ENCODE measurements at regions not wholly inside any gene's neighbourhood (a gene's known extent, or its start where the extent isn't known, plus 50 kb on each side); places are given as distances from the start of the nearest gene placed in this dataset.

DNA sequence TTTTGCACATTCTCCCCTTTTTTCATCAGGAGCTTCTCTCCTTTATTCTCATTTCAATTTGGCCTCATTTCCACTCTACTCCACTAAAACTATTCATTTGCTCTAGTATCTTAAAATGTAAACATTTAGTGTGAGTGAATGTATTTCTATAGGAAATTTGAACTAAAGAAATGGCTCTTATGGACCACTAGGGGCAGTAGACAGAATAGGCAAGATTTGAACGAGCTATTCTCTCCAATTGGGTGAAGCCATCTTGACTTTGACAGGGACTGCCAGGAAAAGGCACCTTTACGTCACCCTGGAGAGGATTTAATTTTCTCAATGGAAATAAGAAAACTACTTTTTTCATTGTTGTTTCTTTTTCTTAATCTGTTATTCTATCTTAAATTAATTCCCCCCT is 666.3 kb downstream of the DNAH5 start:
- Histone ChIP-seq H3K27me3 (ENCODE audit: control insufficient read depth, insufficient read depth, low read length, poor library complexity, severe bottlenecking) (no peaks in the 10 kb centered on the region), H3K9ac (ENCODE audit: extremely low read depth, low read length, poor library complexity, severe bottlenecking) (no peak overlapping the region), H3K4me3 (ENCODE audit: low read length) (no peak overlapping the region), H3K36me3 (ENCODE audit: control insufficient read depth, insufficient read depth, low read length) (no peaks in the 10 kb centered on the region), H3K9me3 (ENCODE audit: control insufficient read depth, low read length) (no peaks in the 10 kb centered on the region), H3K4me1 (ENCODE audit: control insufficient read depth, insufficient read depth, low read length) (no peaks in the 10 kb centered on the region), H3K27ac (ENCODE audit: low read depth, low read length) (no peak overlapping the region)
- Mint-ChIP-seq H3K27me3 (ENCODE audit: insufficient read depth) (no peaks in the 10 kb centered on the region), H3K4me3 (no peak overlapping the region), H3K4me1 (no peaks in the 10 kb centered on the region), H3K36me3 (ENCODE audit: low read depth) (no peaks in the 10 kb centered on the region), H3K9me3 (no peaks in the 10 kb centered on the region), H3K27ac (no peak overlapping the region)
- TF ChIP-seq, protein P1, sequence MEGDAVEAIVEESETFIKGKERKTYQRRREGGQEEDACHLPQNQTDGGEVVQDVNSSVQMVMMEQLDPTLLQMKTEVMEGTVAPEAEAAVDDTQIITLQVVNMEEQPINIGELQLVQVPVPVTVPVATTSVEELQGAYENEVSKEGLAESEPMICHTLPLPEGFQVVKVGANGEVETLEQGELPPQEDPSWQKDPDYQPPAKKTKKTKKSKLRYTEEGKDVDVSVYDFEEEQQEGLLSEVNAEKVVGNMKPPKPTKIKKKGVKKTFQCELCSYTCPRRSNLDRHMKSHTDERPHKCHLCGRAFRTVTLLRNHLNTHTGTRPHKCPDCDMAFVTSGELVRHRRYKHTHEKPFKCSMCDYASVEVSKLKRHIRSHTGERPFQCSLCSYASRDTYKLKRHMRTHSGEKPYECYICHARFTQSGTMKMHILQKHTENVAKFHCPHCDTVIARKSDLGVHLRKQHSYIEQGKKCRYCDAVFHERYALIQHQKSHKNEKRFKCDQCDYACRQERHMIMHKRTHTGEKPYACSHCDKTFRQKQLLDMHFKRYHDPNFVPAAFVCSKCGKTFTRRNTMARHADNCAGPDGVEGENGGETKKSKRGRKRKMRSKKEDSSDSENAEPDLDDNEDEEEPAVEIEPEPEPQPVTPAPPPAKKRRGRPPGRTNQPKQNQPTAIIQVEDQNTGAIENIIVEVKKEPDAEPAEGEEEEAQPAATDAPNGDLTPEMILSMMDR (conservative IDR thresholded peaks at IDR 0.05): peak; percentile 71
- 80 to 97% methylated on average over 1 to 2 of the region's 2 CpGs for WGBS, 2 experiments (ENCODE audit: insufficient coverage in 1 of 2, insufficient read length in 1 of 2)
- DNase-seq: no peak

GRCh38 chr5:13276156-13276555 is 668.3 kb downstream of the DNAH5 start:
- Mint-ChIP-seq H3K4me1 (no peaks in the 10 kb centered on the region), H3K4me3 (no peak overlapping the region), H3K36me3 (ENCODE audit: low read depth) (no peaks in the 10 kb centered on the region), H3K9me3 (no peaks in the 10 kb centered on the region), H3K27me3 (ENCODE audit: insufficient read depth) (no peaks in the 10 kb centered on the region), H3K27ac (no peak overlapping the region)
- Histone ChIP-seq H3K9me3 (ENCODE audit: control insufficient read depth, low read length) (no peaks in the 10 kb centered on the region), H3K4me3 (ENCODE audit: low read length) (no peak overlapping the region), H3K4me1 (ENCODE audit: control insufficient read depth, insufficient read depth, low read length) (no peaks in the 10 kb centered on the region), H3K9ac (ENCODE audit: extremely low read depth, low read length, poor library complexity, severe bottlenecking) (no peak overlapping the region), H3K36me3 (ENCODE audit: control insufficient read depth, insufficient read depth, low read length) (no peaks in the 10 kb centered on the region), H3K27me3 (ENCODE audit: control insufficient read depth, insufficient read depth, low read length, poor library complexity, severe bottlenecking) (no peaks in the 10 kb centered on the region), H3K27ac (ENCODE audit: low read depth, low read length) (no peak overlapping the region)
- DNase-seq: no peak
- TF ChIP-seq, protein P1 (conservative IDR thresholded peaks at IDR 0.05): no peak
- WGBS, 2 experiments (ENCODE audit: insufficient coverage in 1 of 2, insufficient read length in 1 of 2): 97% methylated on average over 1 of the region's 1 CpG; no CpG with 5 or more reads in 1 of the 2 experiments

DNA sequence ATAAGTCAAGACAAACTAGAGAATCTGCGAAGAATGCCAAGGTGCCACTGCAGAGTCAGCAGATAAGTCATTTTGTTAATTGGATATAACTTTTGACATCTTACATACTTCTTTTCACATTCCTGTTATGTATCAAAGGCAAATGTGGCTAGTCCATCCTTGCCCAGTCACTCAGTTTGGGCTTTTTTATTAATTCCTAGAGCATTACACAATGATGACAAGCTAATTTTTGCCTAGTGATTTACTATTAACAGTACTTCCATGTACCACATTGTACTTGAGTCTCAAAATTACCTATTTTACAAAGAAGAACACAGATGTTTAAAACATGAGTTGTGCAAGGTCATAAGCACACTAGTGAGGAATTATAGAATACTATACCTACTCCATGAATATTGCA is 680.8 kb downstream of the DNAH5 start:
- Histone ChIP-seq H3K36me3 (ENCODE audit: control insufficient read depth, insufficient read depth, low read length) (no peaks in the 10 kb centered on the region), H3K9ac (ENCODE audit: extremely low read depth, low read length, poor library complexity, severe bottlenecking) (no peak overlapping the region), H3K4me1 (ENCODE audit: control insufficient read depth, insufficient read depth, low read length) (no peaks in the 10 kb centered on the region), H3K27me3 (ENCODE audit: control insufficient read depth, insufficient read depth, low read length, poor library complexity, severe bottlenecking) (no peaks in the 10 kb centered on the region), H3K9me3 (ENCODE audit: control insufficient read depth, low read length) (no peaks in the 10 kb centered on the region), H3K4me3 (ENCODE audit: low read length) (no peak overlapping the region), H3K27ac (ENCODE audit: low read depth, low read length) (no peak overlapping the region)
- Mint-ChIP-seq H3K4me3 (no peak overlapping the region), H3K27me3 (ENCODE audit: insufficient read depth) (no peaks in the 10 kb centered on the region), H3K27ac (no peak overlapping the region), H3K9me3 (no peaks in the 10 kb centered on the region), H3K4me1 (no peaks in the 10 kb centered on the region), H3K36me3 (ENCODE audit: low read depth) (no peaks in the 10 kb centered on the region)
- DNase-seq: no peak
- TF ChIP-seq, protein P1 (conservative IDR thresholded peaks at IDR 0.05): no peak
- 86 to 100% methylated on average over 1 of the region's 1 CpG for WGBS, 2 experiments (ENCODE audit: insufficient coverage in 1 of 2, insufficient read length in 1 of 2)
